OCI-LY7 (cell line): ENCODE measurements at regions not wholly inside any gene's neighbourhood (a gene's known extent, or its start where the extent isn't known, plus 50 kb on each side); places are given as distances from the start of the nearest gene placed in this dataset.

Experiments
- BruUV-seq: library from RNA; stranded (reverse); fragments of 400-500 nt; replicated peaks from 2 replicates; lab custom pipeline; 2021; lab: Mats Ljungman, UMichigan
- CTCF ChIA-PET: fragments of 300-600 bp; sonication (Branson Sonifier 250); formaldehyde crosslinking; loops from one replicate; lab custom pipeline; 2022; ENCODE audit warnings: antibody characterized with exemption; ENCODE audit not compliant: unreplicated experiment; lab: Charles Lee
- POLR2A ChIA-PET: fragments of 300-600 bp; sonication (Branson Sonifier 250); formaldehyde crosslinking; loops from one replicate; lab custom pipeline; 2022; ENCODE audit warnings: antibody characterized with exemption; lab: Charles Lee
- DNase-seq: peaks from one replicate; pipeline ENCODE4 v3.0.0-alpha.2; 2015; ENCODE audit warnings: low spot score
- H2AFZ ChIP-seq: fragments of 200-600 bp; sonication (generic), shearing (Covaris generic); 2 replicates; pipeline ENCODE4 v1.6.1; 2014; ENCODE audit warnings: mild to moderate bottlenecking, antibody characterized with exemption, low read length, moderate library complexity
- H3K27ac ChIP-seq: fragments of 200-600 bp; sonication (generic); 2 replicates; pipeline ENCODE4 v1.5.1; 2014; ENCODE audit warnings: mixed run types, low read depth, mild to moderate bottlenecking, moderate library complexity, low read length, inconsistent platforms; ENCODE audit not compliant: poor library complexity, severe bottlenecking
- H3K36me3 ChIP-seq: fragments of 200-600 bp; sonication (generic); 2 replicates; pipeline ENCODE4 v1.6.1; 2014; ENCODE audit warnings: mild to moderate bottlenecking, antibody characterized with exemption, low read length, moderate library complexity, mixed read lengths; ENCODE audit not compliant: insufficient read depth
- H3K4me1 ChIP-seq: fragments of 200-600 bp; sonication (generic); 2 replicates; pipeline ENCODE4 v1.5.1; 2014; ENCODE audit warnings: mild to moderate bottlenecking, low read length; ENCODE audit not compliant: insufficient read depth, poor library complexity, severe bottlenecking
- H3K4me2 ChIP-seq: fragments of 200-600 bp; sonication (generic); 2 replicates; pipeline ENCODE4 v1.6.1; 2014; ENCODE audit warnings: mild to moderate bottlenecking, low read length
- H3K4me3 ChIP-seq: fragments of 200-600 bp; sonication (generic); 2 replicates; pipeline ENCODE4 v1.5.1; 2014; ENCODE audit warnings: mild to moderate bottlenecking, low read depth, low read length; ENCODE audit not compliant: poor library complexity, severe bottlenecking
- H3K79me2 ChIP-seq: fragments of 200-600 bp; sonication (generic); 2 replicates; pipeline ENCODE4 v1.6.1; 2016; ENCODE audit warnings: low read depth, mild to moderate bottlenecking, low read length, moderate library complexity, mixed read lengths; ENCODE audit not compliant: insufficient read depth
- H3K9me2 ChIP-seq: fragments of 200-600 bp; sonication (generic); 2 replicates; pipeline ENCODE4 v1.6.1; 2016; ENCODE audit warnings: mild to moderate bottlenecking, low read length, mixed read lengths; ENCODE audit not compliant: insufficient read depth
- H3K9me3 ChIP-seq: fragments of 200-600 bp; sonication (generic); 2 replicates; pipeline ENCODE4 v1.6.1; 2014; ENCODE audit warnings: mild to moderate bottlenecking, mixed run types, low read length, mixed read lengths
- H4K20me1 ChIP-seq: fragments of 200-600 bp; sonication (generic); 2 replicates; pipeline ENCODE4 v1.6.1; 2014; ENCODE audit warnings: mild to moderate bottlenecking, antibody characterized with exemption, low read length, moderate library complexity, mixed read lengths; ENCODE audit not compliant: insufficient read depth
- CTCF ChIP-seq: fragments of 200-600 bp; sonication (generic); conservative IDR thresholded peaks from 2 replicates; pipeline ENCODE4 v1.5.1; 2014; ENCODE audit warnings: mild to moderate bottlenecking, antibody characterized with exemption, low read length, moderate library complexity, mixed read lengths
- EZH2phosphoT487 ChIP-seq: fragments of 200-600 bp; sonication (generic); IDR thresholded peaks from 2 replicates; pipeline ENCODE4 v1.6.1; 2018; ENCODE audit warnings: low read depth, borderline replicate concordance, mild to moderate bottlenecking, mixed run types, antibody characterized with exemption, low read length, moderate library complexity, mixed read lengths
- intact Hi-C: fragments of 100-400 bp; cut with micrococcal nuclease; formaldehyde crosslinking; loops from one replicate; pipeline ENCODE4 v1.10.0; 2022; ENCODE audit not compliant: unreplicated experiment

- POLR2A ChIA-PET: interaction anchor here (0.6 to 0.8 kb wide), 2 partner anchors 23 to 177 kb away, joined by 3 read pairs; no protein-coding TSS in a partner anchor
- Histone ChIP-seq H3K4me3 (no peak overlapping the region), H3K79me2 (no peaks in the 10 kb centered on the region), H3K4me2 (no peak overlapping the region), H2AFZ (no peak overlapping the region), H3K27ac (no peak overlapping the region), H3K4me1 (no peaks in the 10 kb centered on the region), H3K9me3 (no peaks in the 10 kb centered on the region), H4K20me1 (no peaks in the 10 kb centered on the region), H3K36me3 (no peaks in the 10 kb centered on the region), H3K9me2 (no peaks in the 10 kb centered on the region)
- CTCF ChIA-PET: no interaction called here
- BruUV-seq: no TSS peak
- no peak for TF ChIP-seq EZH2phosphoT487
- no peak for TF ChIP-seq CTCF
- no peak for DNase-seq
- intact Hi-C loops: no loop called here
Observed at GRCh38 chr5:44187973-44188372, 201.2 kb downstream of the FGF10 start.

- Histone ChIP-seq H3K36me3 (no peaks in the 10 kb centered on the region), H4K20me1 (no peaks in the 10 kb centered on the region), H2AFZ (no peak overlapping the region), H3K9me3 (no peaks in the 10 kb centered on the region), H3K4me1 (no peaks in the 10 kb centered on the region), H3K79me2 (no peaks in the 10 kb centered on the region), H3K4me3 (no peak overlapping the region), H3K4me2 (no peak overlapping the region), H3K27ac (no peak overlapping the region), H3K9me2 (no peaks in the 10 kb centered on the region)
- POLR2A ChIA-PET: no interaction called here
- intact Hi-C loops: no loop called here
- no peak for DNase-seq
- no peak for TF ChIP-seq CTCF
- TF ChIP-seq EZH2phosphoT487: no peak
- CTCF ChIA-PET: no interaction called here
- no TSS peak for BruUV-seq
Observed at GRCh38 chr5:44183753-44184152, 205.5 kb downstream of the FGF10 start.

GRCh38 chr5:44183312-44183711 is 205.9 kb downstream of the FGF10 start:
- H3K79me2 ChIP-seq: no peaks in the 10 kb centered on the region
- no peak for DNase-seq
- no peak overlapping the region for H3K4me3 ChIP-seq
- CTCF ChIA-PET: no interaction called here
- POLR2A ChIA-PET: no interaction called here
- no peaks in the 10 kb centered on the region for H3K9me3 ChIP-seq
- intact Hi-C loops: no loop called here
- H3K27ac ChIP-seq: no peak overlapping the region
- no peaks in the 10 kb centered on the region for H3K4me1 ChIP-seq
- H3K4me2 ChIP-seq: no peak overlapping the region
- no peak overlapping the region for H2AFZ ChIP-seq
- no peaks in the 10 kb centered on the region for H3K9me2 ChIP-seq
- no peaks in the 10 kb centered on the region for H3K36me3 ChIP-seq
- no TSS peak for BruUV-seq
- TF ChIP-seq CTCF (no peak), EZH2phosphoT487 (no peak)
- no peaks in the 10 kb centered on the region for H4K20me1 ChIP-seq
